Ascending aorta (tissue), 2 donors: ENCODE measurements at regions not wholly inside any gene's neighbourhood (a gene's known extent, or its start where the extent isn't known, plus 50 kb on each side); places are given as distances from the start of the nearest gene placed in this dataset.

Experiments used
- DNase-seq, 2 donors: peaks; one replicate each; pipeline ENCODE4 v3.0.0-alpha.2; 2019; ENCODE audit warnings: low spot score in 2 of 2
- H3K27ac ChIP-seq, 2 donors: fragments of 200-600 bp; sonication (generic); one replicate each; pipeline ENCODE4 v1.5.1; 2016 to 2017; ENCODE audit warnings: mild to moderate bottlenecking in 1 of 2
- H3K27me3 ChIP-seq: fragments of 200-600 bp; sonication (generic); one replicate; pipeline ENCODE4 v1.5.1; 2017
- H3K36me3 ChIP-seq, 2 donors: fragments of 200-600 bp; sonication (generic); one replicate each; pipeline ENCODE4 v1.5.1; 2016
- H3K4me1 ChIP-seq, 2 donors: fragments of 200-600 bp; sonication (generic); one replicate each; pipeline ENCODE4 v1.5.1; 2016 to 2017; ENCODE audit warnings: mild to moderate bottlenecking in 1 of 2
- H3K4me3 ChIP-seq, 2 donors: fragments of 200-600 bp; sonication (generic); one replicate each; pipeline ENCODE4 v1.5.1; 2016 to 2017; ENCODE audit warnings: mild to moderate bottlenecking in 1 of 2
- H3K9me3 ChIP-seq, 2 donors: fragments of 200-600 bp; sonication (generic); one replicate each; pipeline ENCODE4 v1.5.1; 2016
- intact Hi-C: fragments of 100-400 bp; cut with DNase I; formaldehyde crosslinking; loops from one replicate; pipeline ENCODE4 v1.15.1; 2023
- TF ChIP-seq, protein P1 (sequence below), 3 experiments: fragments of 200-600 bp in 2 of 3; fragments of 450-650 bp in 1 of 3; sonication (generic) in 2 of 3; IDR thresholded peaks; one replicate each; pipeline ENCODE4 v1.5.1; 2016 to 2019; ENCODE audit warnings: antibody characterized with exemption in 3 of 3, mild to moderate bottlenecking in 1 of 3, moderate library complexity in 1 of 3

- no peak for DNase-seq
- Histone ChIP-seq H3K4me1 (no peaks in the 10 kb centered on the region), H3K36me3 (no peaks in the 10 kb centered on the region), H3K27me3 (no peaks in the 10 kb centered on the region), H3K4me3 (no peak overlapping the region), H3K27ac (no peak overlapping the region), H3K9me3 (no peaks in the 10 kb centered on the region)
- TF ChIP-seq, protein P1, sequence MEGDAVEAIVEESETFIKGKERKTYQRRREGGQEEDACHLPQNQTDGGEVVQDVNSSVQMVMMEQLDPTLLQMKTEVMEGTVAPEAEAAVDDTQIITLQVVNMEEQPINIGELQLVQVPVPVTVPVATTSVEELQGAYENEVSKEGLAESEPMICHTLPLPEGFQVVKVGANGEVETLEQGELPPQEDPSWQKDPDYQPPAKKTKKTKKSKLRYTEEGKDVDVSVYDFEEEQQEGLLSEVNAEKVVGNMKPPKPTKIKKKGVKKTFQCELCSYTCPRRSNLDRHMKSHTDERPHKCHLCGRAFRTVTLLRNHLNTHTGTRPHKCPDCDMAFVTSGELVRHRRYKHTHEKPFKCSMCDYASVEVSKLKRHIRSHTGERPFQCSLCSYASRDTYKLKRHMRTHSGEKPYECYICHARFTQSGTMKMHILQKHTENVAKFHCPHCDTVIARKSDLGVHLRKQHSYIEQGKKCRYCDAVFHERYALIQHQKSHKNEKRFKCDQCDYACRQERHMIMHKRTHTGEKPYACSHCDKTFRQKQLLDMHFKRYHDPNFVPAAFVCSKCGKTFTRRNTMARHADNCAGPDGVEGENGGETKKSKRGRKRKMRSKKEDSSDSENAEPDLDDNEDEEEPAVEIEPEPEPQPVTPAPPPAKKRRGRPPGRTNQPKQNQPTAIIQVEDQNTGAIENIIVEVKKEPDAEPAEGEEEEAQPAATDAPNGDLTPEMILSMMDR (IDR thresholded peaks at IDR 0.05) = no peak
- intact Hi-C loops = no loop called here
Measured at GRCh38 chr3:14280326-14280725, 101.7 kb downstream of the LSM3 start.

GRCh38 chr3:14281053-14281452, 102.4 kb downstream of the LSM3 start:
- Histone ChIP-seq H3K36me3 (no peaks in the 10 kb centered on the region), H3K4me1 (no peaks in the 10 kb centered on the region), H3K27ac (no peak overlapping the region), H3K27me3 (no peaks in the 10 kb centered on the region), H3K4me3 (no peak overlapping the region), H3K9me3 (no peaks in the 10 kb centered on the region)
- TF ChIP-seq, protein P1 (IDR thresholded peaks at IDR 0.05) = no peak
- intact Hi-C loops = no loop called here
- no peak for DNase-seq

- Histone ChIP-seq H3K27me3 (no peaks in the 10 kb centered on the region), H3K4me3 (no peak overlapping the region), H3K9me3 (no peaks in the 10 kb centered on the region), H3K27ac (no peak overlapping the region), H3K36me3 (no peaks in the 10 kb centered on the region), H3K4me1 (no peaks in the 10 kb centered on the region)
- DNase-seq = no peak
- TF ChIP-seq, protein P1 (IDR thresholded peaks at IDR 0.05) = no peak
- intact Hi-C loops = no loop called here
Measured at GRCh38 chr3:14282001-14282705, 103.5 kb downstream of the LSM3 start.

DNA sequence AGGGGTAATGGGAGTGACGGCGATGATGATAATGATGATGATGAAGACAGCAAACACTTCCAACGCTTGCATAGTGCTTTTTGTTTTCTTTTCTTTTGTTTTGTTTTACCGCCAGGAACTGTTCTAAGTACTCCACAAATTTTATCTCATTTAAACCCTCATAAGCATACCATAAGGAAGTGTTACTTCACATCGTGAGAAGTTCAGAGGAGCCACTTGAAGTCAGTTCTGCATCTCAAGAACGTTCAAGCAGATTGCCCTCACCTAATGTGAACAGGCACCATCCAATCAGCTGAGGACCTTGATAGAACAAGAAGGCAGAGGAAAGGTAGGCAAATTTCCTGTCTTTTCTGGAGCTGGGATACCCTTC, 104.1 kb downstream of the LSM3 start:
- no peaks in the 10 kb centered on the region for H3K27me3 ChIP-seq
- TF ChIP-seq, protein P1 (IDR thresholded peaks at IDR 0.05) = no peak

DNA sequence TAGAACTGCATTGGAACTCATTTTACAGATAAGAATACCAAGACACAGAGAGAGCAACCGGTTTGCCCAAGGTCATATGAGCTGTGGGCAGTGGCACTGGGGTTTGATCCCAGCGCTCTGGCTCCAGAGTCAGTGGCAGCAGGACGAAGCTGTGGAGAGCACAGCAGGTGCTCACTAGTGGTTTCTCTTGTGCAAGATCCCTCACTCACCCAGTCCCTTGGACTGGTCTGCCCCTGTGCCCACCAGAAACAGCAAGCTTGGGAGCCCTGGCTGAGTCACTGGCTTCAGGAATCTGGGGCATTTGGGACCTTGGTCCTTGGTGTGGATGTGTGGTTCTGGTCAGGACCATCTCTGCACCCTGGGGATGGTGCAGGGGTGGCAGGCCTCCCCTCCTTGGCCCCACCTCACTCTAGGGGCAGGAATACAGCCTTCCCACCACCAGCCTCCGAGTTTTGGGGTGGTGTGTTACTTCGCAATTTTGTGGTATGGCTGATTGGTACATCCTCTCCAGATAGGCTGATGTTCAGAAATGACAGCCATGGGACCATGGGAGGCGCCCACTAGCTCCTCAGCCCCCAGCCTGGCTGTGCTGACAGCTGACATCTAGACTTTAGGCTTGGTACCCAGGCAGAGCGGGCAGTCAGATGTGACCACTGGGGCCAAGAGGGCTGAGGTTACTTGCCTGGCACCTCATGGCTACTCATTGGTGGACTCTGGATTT, 104.6 kb downstream of the LSM3 start:
- Histone ChIP-seq H3K27ac (no peak overlapping the region), H3K27me3 (no peaks in the 10 kb centered on the region), H3K4me1 (no peaks in the 10 kb centered on the region), H3K36me3 (no peaks in the 10 kb centered on the region), H3K4me3 (no peak overlapping the region), H3K9me3 (no peaks in the 10 kb centered on the region)
- intact Hi-C loops = no loop called here
- no peak for DNase-seq
- TF ChIP-seq, protein P1 (IDR thresholded peaks at IDR 0.05) = no peak

More for the DNA sequence above, 104.1 kb downstream of the LSM3 start:
- H3K4me3 ChIP-seq = no peak overlapping the region
- intact Hi-C loops = no loop called here
- H3K4me1 ChIP-seq = no peaks in the 10 kb centered on the region
- H3K9me3 ChIP-seq = no peaks in the 10 kb centered on the region
- H3K36me3 ChIP-seq = no peaks in the 10 kb centered on the region
- DNase-seq = no peak
- no peak overlapping the region for H3K27ac ChIP-seq
